Heart right ventricle (tissue), 16 donors: ENCODE measurements at regions not wholly inside any gene's neighbourhood (a gene's known extent, or its start where the extent isn't known, plus 50 kb on each side); places are given as distances from the start of the nearest gene placed in this dataset.

ENCODE experiments used
- ATAC-seq, 8 donors: fragments of 200-7000 bp; cut with Tn5 transposase; one replicate each; pipeline ENCODE4 v1.9.1; 2020; ENCODE audit warnings: mild to moderate bottlenecking in 8 of 8, moderate library complexity in 8 of 8, moderate number of reproducible peaks in 1 of 8
- DNase-seq, 2 donors: peaks; one replicate each; pipeline ENCODE4 v3.0.0-alpha.2; 2020
- H3K27ac ChIP-seq, 10 donors: fragments of 200-600 bp; sonication (generic) in 2 of 10; one replicate each; pipeline versions ENCODE4 v1.5.0 to v1.8.0; 2020 to 2022; ENCODE audit warnings: mild to moderate bottlenecking in 3 of 10
- H3K27me3 ChIP-seq, 7 donors: fragments of 200-600 bp; one replicate each; pipeline ENCODE4 v1.8.0; 2021 to 2022; ENCODE audit warnings: mild to moderate bottlenecking in 2 of 7
- H3K36me3 ChIP-seq, 9 donors: fragments of 200-600 bp; sonication (generic) in 1 of 9; one replicate each; pipeline versions ENCODE4 v1.5.0 to v1.8.0; 2020 to 2022; ENCODE audit warnings: mild to moderate bottlenecking in 2 of 9
- H3K4me1 ChIP-seq, 9 donors: fragments of 200-600 bp; sonication (generic) in 1 of 9; one replicate each; pipeline versions ENCODE4 v1.5.0 to v1.8.0; 2020 to 2022; ENCODE audit warnings: mild to moderate bottlenecking in 4 of 9
- H3K4me3 ChIP-seq, 10 donors: fragments of 200-600 bp; sonication (generic) in 2 of 10; one replicate each; pipeline versions ENCODE4 v1.5.0 to v1.8.0; 2020 to 2022; ENCODE audit warnings: mild to moderate bottlenecking in 7 of 10, moderate library complexity in 2 of 10
- H3K9me3 ChIP-seq, 11 donors: fragments of 200-600 bp in 10 of 11; sonication (generic) in 2 of 11; one replicate each; pipeline versions ENCODE4 v1.5.0 to v1.8.0; 2013 to 2022; ENCODE audit warnings: mild to moderate bottlenecking in 2 of 11, control low read depth in 1 of 11, moderate library complexity in 1 of 11
- CTCF ChIP-seq, 9 donors: fragments of 200-600 bp; sonication (generic) in 2 of 9; IDR thresholded peaks; one replicate each; pipeline versions ENCODE4 v1.5.0 to v1.8.0; 2021 to 2022; ENCODE audit warnings: antibody characterized with exemption in 9 of 9, mild to moderate bottlenecking in 5 of 9, moderate library complexity in 1 of 9
- WGBS, 2 donors: extraction: QIAGEN DNeasy Blood & Tissue Kit; methylation state at CpG; one replicate each; pipeline ENCODE4 v1.1.7; 2013; ENCODE audit warnings: inconsistent platforms in 1 of 2; 5-methylcytosine and 5-hydroxymethylcytosine counted together
- intact Hi-C, 10 donors: fragments of 100-400 bp; cut with DNase I; formaldehyde crosslinking; loops; one replicate each; pipeline versions ENCODE4 v1.11.1 to v1.14.2; 2022
- donor health status: Arrhythmogenic right ventricular cardiomyopathy.
- donor health status: ischemic (EF 13 %, LVEDD 7.1; RV severe dilation, severe dysfunction).
- donor health status: healthy with polysubstance abuse.
- donor health status: DM: no; HTN: yes; CAD: no.
- donor health status: DM: no; HTN: no; CAD: no.
- donor health status: ischemic (EF 25% LVEDD 6.9; RV normal size, moderate dysfunction).
- donor health status: ischemic (EF 25% LVEDD 5.7; RV mildly dilated, moderate dysfunction).
- donor health status: healthy.
- donor health status: DM: yes; HTN: yes; CAD: no.
- donor health status: Ischemic cardiomyopathy.
- donor health status: ischemic (EF 35%, LVEDD 5.7; RV mildly dilated, moderate dysfunction).
- donor health status: nonischemic (EF 11% LVEDD 7.7; RV severe dilation, severe dysfunction).
- donor health status: DM: yes; HTN: yes; CAD: no.
- donor health status: PGD.
- donor health status: ischemic (EF 29% LVEDD 5.4; RV normal size, mild dysfunction).
- donor health status: nonischemic (EF 23%, LVEDD 6.1; RV moderate dilation, normal function).

- H3K4me3 ChIP-seq, result no peak overlapping the region
- no peaks in the 10 kb centered on the region for H3K36me3 ChIP-seq
- peaks cover 0 to 9% (median 4%) of the 10 kb centered on the region in 7 donors for H3K27me3 ChIP-seq
- H3K27ac ChIP-seq, result no peak overlapping the region
- no peaks in the 10 kb centered on the region for H3K4me1 ChIP-seq
- H3K9me3 ChIP-seq, result peaks cover 0 to 9% (median 0%) of the 10 kb centered on the region in 11 donors
- ATAC-seq, result no peak
- no peak for TF ChIP-seq CTCF (IDR thresholded peaks at IDR 0.05)
- intact Hi-C loops, result no loop called here
- no peak for DNase-seq
These were observed 67.7 kb upstream of the TOP3B start for GRCh38 chr22:22050141-22050775.

- Histone ChIP-seq H3K4me3 (no peak overlapping the region), H3K27ac (no peak overlapping the region), H3K36me3 (no peaks in the 10 kb centered on the region), H3K4me1 (no peaks in the 10 kb centered on the region), H3K27me3 (peaks cover 0 to 9% (median 4%) of the 10 kb centered on the region in 7 donors), H3K9me3 (peaks cover 0 to 9% (median 0%) of the 10 kb centered on the region in 11 donors)
- TF ChIP-seq CTCF (IDR thresholded peaks at IDR 0.05), result no peak
- intact Hi-C loops, result no loop called here
- no peak for ATAC-seq
- 38 to 84% methylated on average over 1 of the region's 1 CpG for WGBS, 2 donors
- no peak for DNase-seq
These were observed 67.1 kb upstream of the TOP3B start for GRCh38 chr22:22049684-22050083.

GRCh38 chr22:22048981-22049531 is 66.5 kb upstream of the TOP3B start:
- ATAC-seq (no peak), DNase-seq (no peak)
- H3K27me3 ChIP-seq, result peaks cover 0 to 9% (median 4%) of the 10 kb centered on the region in 7 donors
- intact Hi-C loops, result no loop called here
- no peaks in the 10 kb centered on the region for H3K4me1 ChIP-seq
- no peaks in the 10 kb centered on the region for H3K36me3 ChIP-seq
- peaks cover 0 to 9% (median 0%) of the 10 kb centered on the region in 11 donors for H3K9me3 ChIP-seq
- TF ChIP-seq CTCF (IDR thresholded peaks at IDR 0.05), result no peak
- WGBS, 2 donors, result 28 to 45% methylated on average over 2 of the region's 2 CpGs
- no peak overlapping the region for H3K4me3 ChIP-seq
- no peak overlapping the region for H3K27ac ChIP-seq

- no peak for TF ChIP-seq CTCF (IDR thresholded peaks at IDR 0.05)
- Histone ChIP-seq H3K27ac (no peak overlapping the region), H3K36me3 (no peaks in the 10 kb centered on the region), H3K9me3 (peaks cover 0 to 9% (median 0%) of the 10 kb centered on the region in 11 donors), H3K4me1 (no peaks in the 10 kb centered on the region), H3K27me3 (peaks cover 0 to 9% (median 4%) of the 10 kb centered on the region in 7 donors), H3K4me3 (no peak overlapping the region)
- intact Hi-C loops, result no loop called here
- ATAC-seq (no peak), DNase-seq (no peak)
- 76 to 86% methylated on average over 2 of the region's 2 CpGs for WGBS, 2 donors
These were observed 65.8 kb upstream of the TOP3B start for GRCh38 chr22:22048318-22048942.
